Fibroblast of skin of left biceps (primary cell): ENCODE measurements at regions not wholly inside any gene's neighbourhood (a gene's known extent, or its start where the extent isn't known, plus 50 kb on each side); places are given as distances from the start of the nearest gene placed in this dataset.

ENCODE experiments used
- DNase-seq, 2 experiments: peaks; one replicate each; pipeline ENCODE4 v3.0.0-alpha.2; 2013; ENCODE audit warnings: low read depth in 2 of 2

GRCh38 chr16:82567175-82567574 lies 59.6 kb upstream of the CDH13 start:
- DNase-seq: no peak

GRCh38 chr16:82563401-82563800 lies 63.4 kb upstream of the CDH13 start:
- DNase-seq: no peak

- DNase-seq: no peak
Measured at GRCh38 chr16:82562183-82562683, 64.5 kb upstream of the CDH13 start.

- no peak for DNase-seq
Measured at GRCh38 chr16:82560805-82561325, 65.9 kb upstream of the CDH13 start.

GRCh38 chr16:82544378-82545160 lies 82.2 kb upstream of the CDH13 start:
- DNase-seq: no peak

- DNase-seq: no peak
Measured at GRCh38 chr16:82542714-82543113, 84.1 kb upstream of the CDH13 start.

- DNase-seq: no peak
Measured at GRCh38 chr16:82541103-82541502, 85.7 kb upstream of the CDH13 start.

- no peak for DNase-seq
Measured at GRCh38 chr16:82535764-82536163, 91.0 kb upstream of the CDH13 start.

- DNase-seq: no peak
Measured at GRCh38 chr16:82535262-82535661, 91.5 kb upstream of the CDH13 start.

GRCh38 chr16:82533189-82533588 lies 93.6 kb upstream of the CDH13 start:
- DNase-seq: no peak

- DNase-seq: no peak
Measured at GRCh38 chr16:82530883-82531282, 95.9 kb upstream of the CDH13 start.

- no peak for DNase-seq
Measured at GRCh38 chr16:82527101-82527500, 99.7 kb upstream of the CDH13 start.

- DNase-seq: no peak
Measured at GRCh38 chr16:82524976-82525375, 101.8 kb upstream of the CDH13 start.

- no peak for DNase-seq
Measured at GRCh38 chr16:82523815-82524214, 103.0 kb upstream of the CDH13 start.

GRCh38 chr16:82522026-82522425 lies 104.7 kb upstream of the CDH13 start:
- DNase-seq: no peak

- DNase-seq: no peak
Measured at GRCh38 chr16:82518811-82519210, 108.0 kb upstream of the CDH13 start.

GRCh38 chr16:82514262-82514661 lies 112.5 kb upstream of the CDH13 start:
- no peak for DNase-seq

- DNase-seq: no peak
Measured at GRCh38 chr16:82510789-82511305, 115.9 kb upstream of the CDH13 start.

GRCh38 chr16:82509691-82510430 lies 116.9 kb upstream of the CDH13 start:
- DNase-seq: no peak

- no peak for DNase-seq
Measured at GRCh38 chr16:82506692-82507670, 119.8 kb upstream of the CDH13 start.

GRCh38 chr16:82504836-82505235 lies 121.9 kb upstream of the CDH13 start:
- DNase-seq: no peak
